Mucosa of descending colon (tissue), 3 donors: ENCODE measurements at regions not wholly inside any gene's neighbourhood (a gene's known extent, or its start where the extent isn't known, plus 50 kb on each side); places are given as distances from the start of the nearest gene placed in this dataset.

Source experiments
- ATAC-seq: fragments of 200-7000 bp; cut with Tn5 transposase; one replicate; pipeline ENCODE4 v1.9.1; 2020; ENCODE audit warnings: mild to moderate bottlenecking, moderate library complexity
- DNase-seq, 3 donors: peaks; one replicate each; pipeline ENCODE4 v3.0.0-alpha.2; 2020
- H3K36me3 ChIP-seq: fragments of 200-600 bp; one replicate; pipeline ENCODE4 v1.8.0; 2021; ENCODE audit warnings: low read depth, mild to moderate bottlenecking
- H3K4me1 ChIP-seq: fragments of 200-600 bp; one replicate; pipeline ENCODE4 v1.8.0; 2021; ENCODE audit warnings: low read depth, mild to moderate bottlenecking
- H3K4me3 ChIP-seq: fragments of 200-600 bp; one replicate; pipeline ENCODE4 v1.8.0; 2021; ENCODE audit warnings: mild to moderate bottlenecking
- H3K9me3 ChIP-seq: fragments of 200-600 bp; one replicate; pipeline ENCODE4 v1.8.0; 2021; ENCODE audit warnings: mild to moderate bottlenecking
- intact Hi-C, 2 donors: fragments of 100-400 bp; cut with DNase I in 1 of 2; cut with micrococcal nuclease in 1 of 2; formaldehyde crosslinking; loops; one replicate each; pipeline versions ENCODE4 v1.11.0 to v1.11.1; 2022; cut with DNase I, micrococcal nuclease
- TF ChIP-seq, protein P1 (sequence below): fragments of 200-600 bp; IDR thresholded peaks from one replicate; pipeline ENCODE4 v1.8.0; 2022; ENCODE audit warnings: antibody characterized with exemption, mild to moderate bottlenecking
- donor health status: DM: no; HTN: no; CAD: no; lungs with moderate emphysema.
- donor health status: DM: no; HTN: no; CAD: no.
- donor health status: DM: no; HTN: yes; CAD: no.

DNA sequence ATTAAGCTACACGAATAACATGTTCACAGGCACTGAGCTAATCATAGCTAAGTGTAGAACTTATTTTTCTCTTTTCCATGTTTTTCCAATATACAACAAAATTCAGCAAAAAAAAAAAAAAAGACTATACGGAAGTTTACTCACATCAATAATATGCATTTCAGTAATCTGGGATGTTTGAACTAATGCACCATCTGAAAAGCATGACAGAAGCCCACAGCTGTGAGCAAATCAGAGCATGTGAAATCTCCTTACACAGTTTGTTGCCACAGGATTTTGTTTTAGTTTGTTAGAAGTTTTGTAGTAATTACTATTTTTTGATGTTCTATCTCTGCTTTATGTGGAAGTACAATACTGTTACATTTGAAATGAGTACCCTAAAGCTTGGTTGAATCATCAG lies 1051.7 kb downstream of the TTLL7 start:
- TF ChIP-seq, protein P1, sequence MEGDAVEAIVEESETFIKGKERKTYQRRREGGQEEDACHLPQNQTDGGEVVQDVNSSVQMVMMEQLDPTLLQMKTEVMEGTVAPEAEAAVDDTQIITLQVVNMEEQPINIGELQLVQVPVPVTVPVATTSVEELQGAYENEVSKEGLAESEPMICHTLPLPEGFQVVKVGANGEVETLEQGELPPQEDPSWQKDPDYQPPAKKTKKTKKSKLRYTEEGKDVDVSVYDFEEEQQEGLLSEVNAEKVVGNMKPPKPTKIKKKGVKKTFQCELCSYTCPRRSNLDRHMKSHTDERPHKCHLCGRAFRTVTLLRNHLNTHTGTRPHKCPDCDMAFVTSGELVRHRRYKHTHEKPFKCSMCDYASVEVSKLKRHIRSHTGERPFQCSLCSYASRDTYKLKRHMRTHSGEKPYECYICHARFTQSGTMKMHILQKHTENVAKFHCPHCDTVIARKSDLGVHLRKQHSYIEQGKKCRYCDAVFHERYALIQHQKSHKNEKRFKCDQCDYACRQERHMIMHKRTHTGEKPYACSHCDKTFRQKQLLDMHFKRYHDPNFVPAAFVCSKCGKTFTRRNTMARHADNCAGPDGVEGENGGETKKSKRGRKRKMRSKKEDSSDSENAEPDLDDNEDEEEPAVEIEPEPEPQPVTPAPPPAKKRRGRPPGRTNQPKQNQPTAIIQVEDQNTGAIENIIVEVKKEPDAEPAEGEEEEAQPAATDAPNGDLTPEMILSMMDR: no peak
- Histone ChIP-seq H3K4me3 (no peak overlapping the region), H3K36me3 (no peaks in the 10 kb centered on the region), H3K9me3 (no peaks in the 10 kb centered on the region), H3K4me1 (no peaks in the 10 kb centered on the region)
- intact Hi-C loops: no loop called here
- no peak for DNase-seq
- no peak for ATAC-seq

DNA sequence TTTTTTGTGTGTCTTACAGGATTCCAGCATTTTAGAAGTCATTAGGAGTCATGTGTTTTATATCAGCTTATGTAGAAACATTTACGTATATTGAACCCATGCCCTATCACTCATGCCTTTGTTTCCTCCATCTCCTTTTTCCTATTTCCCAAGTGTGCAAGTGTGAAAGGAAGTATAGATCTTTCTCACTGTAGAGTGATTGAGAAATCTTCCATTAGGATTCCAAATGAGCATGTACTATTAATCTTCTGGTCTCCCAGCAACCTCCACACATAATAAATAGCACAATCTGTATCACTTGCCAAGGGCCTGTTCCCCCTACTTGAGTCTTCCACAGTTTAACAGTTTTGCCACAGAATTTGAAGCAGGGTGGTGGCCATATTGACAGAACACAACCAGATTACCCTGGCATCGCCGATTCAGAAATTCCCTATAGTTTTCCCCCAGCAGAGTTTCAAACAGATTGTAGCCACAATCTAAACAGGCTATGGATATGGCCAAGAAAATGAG lies 1052.8 kb downstream of the TTLL7 start:
- Histone ChIP-seq H3K4me1 (no peaks in the 10 kb centered on the region), H3K9me3 (no peaks in the 10 kb centered on the region), H3K4me3 (no peak overlapping the region), H3K36me3 (no peaks in the 10 kb centered on the region)
- no peak for ATAC-seq
- no peak for DNase-seq
- intact Hi-C loops: no loop called here
- TF ChIP-seq, protein P1: no peak

DNA sequence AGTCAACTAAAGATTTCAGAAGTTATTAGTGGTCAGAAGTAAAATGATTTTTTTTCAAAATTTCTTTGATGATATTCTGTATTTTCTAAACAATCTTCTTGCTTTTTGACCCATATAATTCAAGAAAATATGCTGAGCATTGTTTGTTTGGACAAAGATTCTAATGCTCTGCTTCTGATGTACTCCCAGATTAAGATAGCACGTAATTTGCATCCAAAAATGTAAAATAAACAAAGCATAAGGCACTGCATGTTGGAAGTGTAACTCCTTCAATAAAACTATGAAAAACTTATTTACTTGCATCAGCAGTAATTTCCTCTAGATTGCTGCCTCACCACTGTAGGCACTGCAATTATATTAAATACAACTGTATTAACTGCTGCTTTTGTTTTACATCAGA lies 1054.1 kb downstream of the TTLL7 start:
- ATAC-seq (no peak), DNase-seq (no peak)
- intact Hi-C loops: no loop called here
- no peak overlapping the region for H3K4me3 ChIP-seq
- H3K36me3 ChIP-seq: no peaks in the 10 kb centered on the region
- no peaks in the 10 kb centered on the region for H3K9me3 ChIP-seq
- H3K4me1 ChIP-seq: no peaks in the 10 kb centered on the region
- TF ChIP-seq, protein P1: no peak

DNA sequence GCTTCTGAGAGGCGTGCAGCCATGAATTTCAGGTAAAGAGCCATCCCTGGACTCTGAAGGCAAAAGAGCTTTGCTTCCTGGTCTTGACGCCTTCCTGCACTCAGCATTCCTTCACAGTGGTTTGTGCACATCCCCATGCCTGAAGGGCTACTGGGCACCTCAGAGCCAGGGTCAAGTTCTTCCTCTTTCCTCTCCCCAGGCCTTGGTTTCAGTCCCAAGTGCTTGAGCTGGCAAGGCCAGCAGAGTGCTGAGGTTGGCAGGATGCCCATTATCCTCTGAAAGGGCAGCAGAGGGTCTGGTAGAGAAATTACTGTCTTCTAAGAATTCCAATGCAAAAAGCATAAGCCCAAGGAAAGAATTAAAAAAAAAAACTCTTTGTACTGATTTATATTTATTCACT lies 1064.9 kb downstream of the TTLL7 start:
- TF ChIP-seq, protein P1: no peak
- no peak overlapping the region for H3K4me3 ChIP-seq
- no peaks in the 10 kb centered on the region for H3K4me1 ChIP-seq
- H3K9me3 ChIP-seq: no peaks in the 10 kb centered on the region
- DNase-seq (no peak), ATAC-seq (no peak)
- H3K36me3 ChIP-seq: no peaks in the 10 kb centered on the region
- intact Hi-C loops: no loop called here

DNA sequence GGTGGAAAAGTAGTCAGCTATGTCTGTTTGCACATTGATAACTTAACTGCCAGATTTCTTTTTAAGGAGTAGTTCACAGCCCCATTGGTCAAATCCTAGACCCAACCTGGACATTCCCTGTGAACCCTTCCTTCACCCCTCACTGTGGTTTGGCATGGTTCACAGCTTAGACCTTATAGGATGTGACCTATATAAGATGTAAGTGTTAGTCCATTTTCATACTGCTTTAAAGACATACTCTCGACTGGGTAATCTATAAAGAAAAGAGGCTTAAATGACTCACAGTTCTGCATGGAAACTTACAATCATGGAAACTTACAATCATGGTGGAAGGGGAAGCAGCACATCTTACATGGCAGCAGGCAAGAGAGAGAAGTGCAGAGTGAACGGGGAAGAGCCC lies 1066.2 kb downstream of the TTLL7 start:
- no peaks in the 10 kb centered on the region for H3K4me1 ChIP-seq
- TF ChIP-seq, protein P1: no peak
- no peak overlapping the region for H3K4me3 ChIP-seq
- no peak for DNase-seq
- H3K9me3 ChIP-seq: no peaks in the 10 kb centered on the region
- no peak for ATAC-seq
- intact Hi-C loops: no loop called here
- no peaks in the 10 kb centered on the region for H3K36me3 ChIP-seq

DNA sequence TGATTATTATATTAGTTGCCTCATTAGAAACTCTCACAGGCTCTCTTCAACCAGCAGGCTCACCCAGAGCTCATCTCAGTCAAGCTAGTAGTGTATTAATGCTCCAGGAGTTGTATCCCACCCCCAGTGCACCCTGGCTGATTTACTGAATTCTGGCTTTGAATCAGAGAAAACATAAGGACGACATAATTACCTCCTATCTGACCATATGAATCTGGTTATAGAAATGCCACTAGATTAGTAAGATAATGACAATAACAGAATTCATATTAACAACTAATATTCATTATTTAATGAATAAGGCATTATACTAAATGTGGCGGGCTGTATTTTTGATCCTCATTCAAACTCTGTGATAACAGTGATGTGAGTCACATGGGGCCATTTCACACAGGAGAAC lies 1066.7 kb downstream of the TTLL7 start:
- DNase-seq (no peak), ATAC-seq (no peak)
- intact Hi-C loops: no loop called here
- no peak overlapping the region for H3K4me3 ChIP-seq
- no peaks in the 10 kb centered on the region for H3K9me3 ChIP-seq
- H3K4me1 ChIP-seq: no peaks in the 10 kb centered on the region
- H3K36me3 ChIP-seq: no peaks in the 10 kb centered on the region
- TF ChIP-seq, protein P1: no peak
